Transverse colon (tissue), 4 donors: ENCODE measurements at regions not wholly inside any gene's neighbourhood (a gene's known extent, or its start where the extent isn't known, plus 50 kb on each side); places are given as distances from the start of the nearest gene placed in this dataset.

ENCODE experiments used
- DNase-seq: peaks from one replicate; pipeline ENCODE4 v3.0.0-alpha.2; 2019
- H3K27ac ChIP-seq, 4 donors: fragments of 200-600 bp; sonication (generic); 2 replicates each; pipeline ENCODE4 v1.5.1; 2016 to 2018; ENCODE audit warnings: inconsistent platforms in 4 of 4
- H3K27me3 ChIP-seq: fragments of 200-600 bp; sonication (generic); 2 replicates; pipeline ENCODE4 v1.5.1; 2017; ENCODE audit warnings: inconsistent platforms
- H3K36me3 ChIP-seq, 4 donors: fragments of 200-600 bp; sonication (generic); 2 replicates each; pipeline ENCODE4 v1.5.1; 2017 to 2019; ENCODE audit warnings: inconsistent platforms in 4 of 4
- H3K4me1 ChIP-seq, 4 donors: fragments of 200-600 bp; sonication (generic); 2 replicates each; pipeline ENCODE4 v1.5.1; 2017 to 2020; ENCODE audit warnings: inconsistent platforms in 4 of 4
- H3K4me3 ChIP-seq, 4 donors: fragments of 200-600 bp; sonication (generic); 1 replicate in 1 of 4; 2 replicates in 3 of 4; pipeline versions ENCODE4 v1.5.1 to v1.6.1; 2017 to 2019; ENCODE audit warnings: inconsistent platforms in 4 of 4
- H3K9me3 ChIP-seq, 2 donors: fragments of 200-600 bp; sonication (generic); 2 replicates each; pipeline ENCODE4 v1.5.1; 2017 to 2019; ENCODE audit warnings: inconsistent platforms in 2 of 2
- EP300 ChIP-seq: sonication (generic); formaldehyde crosslinking; IDR thresholded peaks from one replicate; pipeline ENCODE4 v1.6.1; 2017; ENCODE audit warnings: antibody characterized with exemption, low read depth
- POLR2A ChIP-seq: fragments of 450-650 bp; IDR thresholded peaks from one replicate; pipeline ENCODE4 v1.6.1; 2016; ENCODE audit warnings: antibody characterized with exemption, mild to moderate bottlenecking, moderate library complexity
- POLR2AphosphoS5 ChIP-seq, 3 donors: sonication (generic); formaldehyde crosslinking; IDR thresholded peaks; one replicate each; pipeline ENCODE4 v1.6.1; 2016; ENCODE audit warnings: antibody characterized with exemption in 3 of 3
- WGBS, 2 donors: methylation state at CpG; one replicate each; pipeline ENCODE4 v1.1.5; 2018; ENCODE audit warnings: low coverage in 1 of 2; 5-methylcytosine and 5-hydroxymethylcytosine counted together
- in situ Hi-C, 4 donors: fragments of 200-750 bp; cut with MboI; loops; one replicate each; pipeline versions ENCODE4 v1.15.0 to v1.15.1; 2017; ENCODE audit warnings: low sequenced_read_pairs in 3 of 4, low pct_ligation_motif_present in 1 of 4, low pct_unique_long_range_greater_than_20kb in 1 of 4
- intact Hi-C: fragments of 100-400 bp; cut with DNase I; formaldehyde crosslinking; loops from one replicate; pipeline ENCODE4 v1.15.1; 2023; ENCODE audit warnings: low total_unique reads
- TF ChIP-seq, protein P1 (sequence below), 5 experiments: fragments of 200-600 bp in 3 of 5; fragments of 450-650 bp in 2 of 5; sonication (generic) in 3 of 5; IDR thresholded peaks; 1 replicate in 2 of 5; 2 replicates in 3 of 5; pipeline ENCODE4 v1.5.1; 2016 to 2017; ENCODE audit warnings: antibody characterized with exemption in 5 of 5, inconsistent platforms in 3 of 5, mild to moderate bottlenecking in 2 of 5, moderate library complexity in 1 of 5

DNA sequence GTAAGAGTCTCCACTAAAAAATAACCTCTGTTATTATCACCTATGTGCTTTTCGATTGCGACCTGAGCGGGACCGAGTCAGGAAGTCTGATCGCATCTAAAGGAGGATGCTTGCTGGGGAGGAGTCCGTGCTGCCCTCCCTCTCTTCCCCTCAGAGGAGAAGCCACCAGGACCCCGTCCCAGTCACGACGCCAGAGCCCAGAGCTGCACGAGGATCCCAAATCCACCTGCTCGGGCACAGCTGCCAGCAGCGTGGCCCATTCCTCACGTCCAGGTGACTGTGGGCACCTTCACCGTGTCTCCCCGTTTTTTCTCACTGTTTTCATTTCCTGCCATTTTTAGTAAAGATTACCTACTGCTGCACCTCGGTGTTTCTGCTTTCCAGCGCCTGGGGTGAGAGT, 390.3 kb downstream of the BRD1 start:
- TF ChIP-seq POLR2AphosphoS5 (IDR thresholded peaks at IDR 0.05): no peak
- no peak for TF ChIP-seq EP300
- no peak for TF ChIP-seq POLR2A
- TF ChIP-seq, protein P1, sequence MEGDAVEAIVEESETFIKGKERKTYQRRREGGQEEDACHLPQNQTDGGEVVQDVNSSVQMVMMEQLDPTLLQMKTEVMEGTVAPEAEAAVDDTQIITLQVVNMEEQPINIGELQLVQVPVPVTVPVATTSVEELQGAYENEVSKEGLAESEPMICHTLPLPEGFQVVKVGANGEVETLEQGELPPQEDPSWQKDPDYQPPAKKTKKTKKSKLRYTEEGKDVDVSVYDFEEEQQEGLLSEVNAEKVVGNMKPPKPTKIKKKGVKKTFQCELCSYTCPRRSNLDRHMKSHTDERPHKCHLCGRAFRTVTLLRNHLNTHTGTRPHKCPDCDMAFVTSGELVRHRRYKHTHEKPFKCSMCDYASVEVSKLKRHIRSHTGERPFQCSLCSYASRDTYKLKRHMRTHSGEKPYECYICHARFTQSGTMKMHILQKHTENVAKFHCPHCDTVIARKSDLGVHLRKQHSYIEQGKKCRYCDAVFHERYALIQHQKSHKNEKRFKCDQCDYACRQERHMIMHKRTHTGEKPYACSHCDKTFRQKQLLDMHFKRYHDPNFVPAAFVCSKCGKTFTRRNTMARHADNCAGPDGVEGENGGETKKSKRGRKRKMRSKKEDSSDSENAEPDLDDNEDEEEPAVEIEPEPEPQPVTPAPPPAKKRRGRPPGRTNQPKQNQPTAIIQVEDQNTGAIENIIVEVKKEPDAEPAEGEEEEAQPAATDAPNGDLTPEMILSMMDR (IDR thresholded peaks at IDR 0.05): no peak
- Histone ChIP-seq H3K27me3 (peaks cover 14% of the 10 kb centered on the region), H3K36me3 (no peaks in the 10 kb centered on the region), H3K27ac (no peak overlapping the region), H3K9me3 (no peaks in the 10 kb centered on the region), H3K4me1 (no peaks in the 10 kb centered on the region), H3K4me3 (no peak overlapping the region)
- in situ Hi-C loops (no loop called here), intact Hi-C loops (no loop called here)
- 81 to 100% methylated on average over 2 to 17 of the region's 17 CpGs for WGBS, 2 donors
- no peak for DNase-seq

DNA sequence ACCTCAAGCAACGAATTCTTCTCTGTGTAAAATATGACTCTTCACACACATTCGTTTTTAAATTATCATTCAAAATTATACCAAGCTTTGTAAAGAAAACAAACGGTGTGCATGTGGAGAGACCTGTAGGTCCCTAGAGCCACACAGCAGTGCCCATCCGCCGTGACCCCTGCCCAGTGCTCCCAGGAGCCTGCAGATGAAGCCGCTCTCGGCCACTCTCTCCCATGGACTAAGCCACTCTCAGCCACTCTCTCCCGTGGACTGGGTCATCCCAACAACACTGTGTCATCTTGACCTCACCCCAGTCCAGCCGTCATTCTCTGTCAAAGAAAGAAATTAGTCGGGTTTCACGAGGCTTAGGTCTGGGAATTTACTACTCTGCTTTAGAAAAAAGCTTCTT, 391.6 kb downstream of the BRD1 start:
- intact Hi-C loops: no loop called here
- WGBS, 2 donors: 40 to 69% methylated on average over 7 to 11 of the region's 11 CpGs
- no peaks in the 10 kb centered on the region for H3K36me3 ChIP-seq
- in situ Hi-C loops: no loop called here
- no peak for DNase-seq
- H3K4me3 ChIP-seq: no peak overlapping the region
- no peaks in the 10 kb centered on the region for H3K4me1 ChIP-seq
- TF ChIP-seq POLR2AphosphoS5 (IDR thresholded peaks at IDR 0.05): no peak
- no peaks in the 10 kb centered on the region for H3K9me3 ChIP-seq
- no peak overlapping the region for H3K27ac ChIP-seq
- peaks cover 11% of the 10 kb centered on the region for H3K27me3 ChIP-seq

DNA sequence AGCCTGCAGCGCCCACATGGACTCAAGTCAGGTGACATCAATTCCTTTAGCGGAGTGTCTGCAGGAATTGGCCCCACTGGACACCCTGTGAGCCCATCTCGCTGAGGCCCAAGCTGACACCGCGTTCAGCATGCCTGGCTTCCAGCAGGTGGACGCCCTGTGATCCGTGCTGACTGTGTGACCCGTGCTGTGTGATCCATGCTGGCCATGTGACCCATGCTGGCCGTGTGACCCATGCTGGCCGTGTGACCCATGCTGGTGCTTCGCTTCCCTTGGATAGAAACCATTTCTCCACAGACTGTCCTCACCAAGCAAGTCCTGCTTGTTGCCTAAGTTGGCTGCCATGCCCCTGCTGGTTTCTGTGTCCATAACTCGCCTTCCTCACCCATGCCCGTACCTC, 392.1 kb downstream of the BRD1 start:
- TF ChIP-seq POLR2AphosphoS5 (IDR thresholded peaks at IDR 0.05) (no peak), EP300 (no peak), POLR2A (no peak)
- TF ChIP-seq, protein P1 (IDR thresholded peaks at IDR 0.05): no peak
- Histone ChIP-seq H3K36me3 (no peaks in the 10 kb centered on the region), H3K4me3 (no peak overlapping the region), H3K27ac (no peak overlapping the region), H3K27me3 (peaks cover 10% of the 10 kb centered on the region), H3K4me1 (no peaks in the 10 kb centered on the region), H3K9me3 (no peaks in the 10 kb centered on the region)
- intact Hi-C loops: no loop called here
- DNase-seq: no peak
- 78% methylated on average over 13 of the region's 13 CpGs; no CpG with 5 or more reads in 1 of the 2 donors for WGBS, 2 donors
- in situ Hi-C loops: no loop called here

DNA sequence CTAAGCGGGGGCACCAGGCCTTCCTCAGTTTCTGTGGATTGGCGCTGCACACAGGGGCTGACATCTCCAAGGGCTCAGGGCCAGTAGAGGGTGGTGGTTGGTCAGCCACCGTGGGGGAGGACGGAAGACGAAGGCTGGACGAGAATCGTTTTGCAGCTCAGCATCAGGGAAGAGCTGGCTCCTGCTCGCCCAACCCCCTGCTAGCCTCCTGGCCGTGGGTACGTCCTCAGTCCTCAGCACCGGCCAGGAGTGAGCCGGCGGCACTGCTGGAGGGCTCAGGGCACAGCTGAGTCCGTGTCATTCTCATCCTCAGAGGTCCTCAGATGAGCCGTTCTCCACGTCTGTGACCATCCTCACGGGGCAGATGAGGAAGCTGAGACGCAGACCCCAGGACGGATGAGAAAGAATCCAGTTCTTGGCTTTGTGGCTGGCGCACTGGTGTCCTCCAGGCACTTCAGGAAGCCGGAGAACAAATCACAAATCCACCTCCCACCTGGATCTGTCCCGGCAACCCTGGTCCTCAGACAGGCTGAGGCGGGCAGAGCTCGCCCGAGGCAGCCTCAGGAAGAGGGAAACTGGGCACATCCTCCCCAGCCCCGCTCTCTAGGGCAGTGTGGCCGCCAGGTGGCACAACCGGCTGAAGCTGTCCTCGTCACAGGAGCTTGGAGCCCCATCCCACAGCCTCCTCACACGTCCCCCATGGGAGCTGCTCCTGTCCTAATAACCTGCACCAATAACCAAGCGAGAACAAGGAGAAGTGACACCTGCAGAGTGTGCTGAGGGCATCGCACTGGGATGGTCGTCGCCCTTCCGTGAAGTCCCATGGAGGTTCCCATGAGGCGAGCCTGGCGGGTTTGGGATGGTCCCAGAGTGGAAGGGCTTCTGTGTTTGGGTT, 393.7 kb downstream of the BRD1 start:
- peaks cover 10% of the 10 kb centered on the region for H3K27me3 ChIP-seq
- in situ Hi-C loops (no loop called here), intact Hi-C loops (no loop called here)
- TF ChIP-seq EP300 (no peak), POLR2AphosphoS5 (IDR thresholded peaks at IDR 0.05) (no peak), POLR2A (no peak)
- TF ChIP-seq, protein P1 (IDR thresholded peaks at IDR 0.05): no peak
- no peak for DNase-seq
- H3K4me3 ChIP-seq: no peak overlapping the region
- no peaks in the 10 kb centered on the region for H3K36me3 ChIP-seq
- H3K4me1 ChIP-seq: no peaks in the 10 kb centered on the region
- WGBS, 2 donors: 89 to 93% methylated on average over 2 to 35 of the region's 37 CpGs
- H3K27ac ChIP-seq: no peak overlapping the region
- no peaks in the 10 kb centered on the region for H3K9me3 ChIP-seq
